ENCODE measurements at regions not wholly inside any gene's neighbourhood (a gene's known extent, or its start where the extent isn't known, plus 50 kb on each side); places are given as distances from the start of the nearest gene placed in this dataset.

DNA sequence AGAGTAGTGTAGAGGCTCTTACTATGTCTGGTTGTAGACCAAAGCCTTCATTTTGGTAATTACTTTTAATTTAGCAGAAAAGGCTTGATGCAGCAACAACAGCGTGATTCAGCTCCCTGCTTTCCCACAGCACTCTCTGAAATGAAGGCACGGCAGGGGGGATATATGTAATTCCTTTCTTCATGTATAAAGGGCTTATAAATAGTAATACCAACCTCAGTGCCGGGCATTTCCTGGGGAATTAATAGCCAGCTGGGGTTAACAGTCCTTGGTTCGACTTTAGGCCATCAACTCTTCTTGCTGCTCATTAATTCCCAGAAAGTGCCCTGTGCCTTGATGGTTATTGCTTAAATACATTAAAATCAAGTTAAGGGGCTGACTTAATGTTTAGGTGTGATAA lies 669.0 kb downstream of the ZNF674 start:
- H3K9me3 ChIP-seq: no peaks in the 10 kb centered on the region
- no peaks in the 10 kb centered on the region for H3K36me3 ChIP-seq
- H3K4me1 ChIP-seq: no peaks in the 10 kb centered on the region
- TF ChIP-seq, protein P1, sequence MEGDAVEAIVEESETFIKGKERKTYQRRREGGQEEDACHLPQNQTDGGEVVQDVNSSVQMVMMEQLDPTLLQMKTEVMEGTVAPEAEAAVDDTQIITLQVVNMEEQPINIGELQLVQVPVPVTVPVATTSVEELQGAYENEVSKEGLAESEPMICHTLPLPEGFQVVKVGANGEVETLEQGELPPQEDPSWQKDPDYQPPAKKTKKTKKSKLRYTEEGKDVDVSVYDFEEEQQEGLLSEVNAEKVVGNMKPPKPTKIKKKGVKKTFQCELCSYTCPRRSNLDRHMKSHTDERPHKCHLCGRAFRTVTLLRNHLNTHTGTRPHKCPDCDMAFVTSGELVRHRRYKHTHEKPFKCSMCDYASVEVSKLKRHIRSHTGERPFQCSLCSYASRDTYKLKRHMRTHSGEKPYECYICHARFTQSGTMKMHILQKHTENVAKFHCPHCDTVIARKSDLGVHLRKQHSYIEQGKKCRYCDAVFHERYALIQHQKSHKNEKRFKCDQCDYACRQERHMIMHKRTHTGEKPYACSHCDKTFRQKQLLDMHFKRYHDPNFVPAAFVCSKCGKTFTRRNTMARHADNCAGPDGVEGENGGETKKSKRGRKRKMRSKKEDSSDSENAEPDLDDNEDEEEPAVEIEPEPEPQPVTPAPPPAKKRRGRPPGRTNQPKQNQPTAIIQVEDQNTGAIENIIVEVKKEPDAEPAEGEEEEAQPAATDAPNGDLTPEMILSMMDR (IDR thresholded peaks at IDR 0.05): no peak
- intact Hi-C loops (cut with DNase I): no loop called here
- no peak for ATAC-seq
- no peaks in the 10 kb centered on the region for H3K27me3 ChIP-seq
- no peak overlapping the region for H3K4me3 ChIP-seq
- DNase-seq: no peak
- no peak overlapping the region for H3K27ac ChIP-seq

GRCh38 chrX:45873781-45874180 lies 671.4 kb downstream of the ZNF674 start:
- H3K4me3 ChIP-seq: no peak overlapping the region
- no peaks in the 10 kb centered on the region for H3K36me3 ChIP-seq
- DNase-seq (no peak), ATAC-seq (no peak)
- TF ChIP-seq, protein P1 (IDR thresholded peaks at IDR 0.05): no peak
- no peaks in the 10 kb centered on the region for H3K9me3 ChIP-seq
- intact Hi-C loops (cut with DNase I): no loop called here
- H3K4me1 ChIP-seq: no peaks in the 10 kb centered on the region
- H3K27me3 ChIP-seq: no peaks in the 10 kb centered on the region
- no peak overlapping the region for H3K27ac ChIP-seq

- TF ChIP-seq, protein P1 (IDR thresholded peaks at IDR 0.05): no peak
- H3K36me3 ChIP-seq: no peaks in the 10 kb centered on the region
- no peak for ATAC-seq
Observed at GRCh38 chrX:45872480-45872879, 671.8 kb upstream of the DIPK2B start.

DNA sequence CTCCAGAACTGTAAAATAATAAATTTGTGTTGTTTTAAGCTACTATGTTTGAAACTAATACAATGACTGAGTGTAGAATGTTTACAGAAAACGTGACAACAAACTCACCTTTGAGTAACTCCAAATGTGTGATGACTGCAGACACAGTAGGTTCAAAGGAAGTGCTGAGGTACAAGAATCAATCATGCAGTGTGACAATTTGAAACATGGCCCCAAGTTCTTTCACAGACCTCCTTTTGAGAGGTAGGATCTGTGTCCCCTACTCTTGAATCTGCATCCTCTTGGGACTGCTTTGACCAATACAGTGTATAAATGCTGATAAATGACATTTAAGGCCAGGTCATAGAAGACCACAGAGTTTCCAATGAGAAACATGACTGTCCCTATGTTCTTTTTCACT lies 667.7 kb upstream of the DIPK2B start:
- ATAC-seq: no peak
- intact Hi-C loops (cut with DNase I): no loop called here
- no peak overlapping the region for H3K4me3 ChIP-seq

More at GRCh38 chrX:45872480-45872879, 671.8 kb upstream of the DIPK2B start:
- Histone ChIP-seq H3K27me3 (no peaks in the 10 kb centered on the region), H3K27ac (no peak overlapping the region), H3K9me3 (no peaks in the 10 kb centered on the region), H3K4me3 (no peak overlapping the region), H3K4me1 (no peaks in the 10 kb centered on the region)
- intact Hi-C loops (cut with DNase I): no loop called here
- no peak for DNase-seq

DNA sequence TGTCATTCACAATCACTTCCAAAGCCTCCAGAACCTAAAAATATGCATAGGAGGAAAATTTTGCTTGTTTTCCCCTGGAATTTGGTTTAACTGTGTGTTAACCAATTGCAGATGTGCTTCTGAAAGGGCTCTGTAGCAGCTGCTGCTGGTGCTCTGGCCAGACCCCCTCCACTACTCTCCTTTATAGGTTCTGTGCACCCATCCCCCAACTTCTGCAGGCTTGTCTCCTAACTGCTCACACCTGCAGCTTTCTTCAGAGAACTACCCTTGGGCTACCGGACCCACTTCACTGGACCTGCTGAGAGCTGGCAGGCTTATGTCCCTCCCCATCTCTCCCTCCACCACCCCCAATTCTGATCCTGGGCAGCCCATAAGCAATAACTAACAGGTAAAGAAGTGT lies 662.1 kb upstream of the DIPK2B start:
- intact Hi-C loops (cut with DNase I): no loop called here
- no peak overlapping the region for H3K4me3 ChIP-seq
- H3K27ac ChIP-seq: no peak overlapping the region
- no peak for DNase-seq
- TF ChIP-seq, protein P1 (IDR thresholded peaks at IDR 0.05): no peak
- no peak for ATAC-seq
- H3K36me3 ChIP-seq: no peaks in the 10 kb centered on the region
- no peaks in the 10 kb centered on the region for H3K9me3 ChIP-seq
- H3K4me1 ChIP-seq: no peaks in the 10 kb centered on the region
- H3K27me3 ChIP-seq: no peaks in the 10 kb centered on the region

More for the DNA sequence above, 667.7 kb upstream of the DIPK2B start:
- no peak for DNase-seq
- Histone ChIP-seq H3K4me1 (no peaks in the 10 kb centered on the region), H3K27me3 (no peaks in the 10 kb centered on the region), H3K36me3 (no peaks in the 10 kb centered on the region), H3K9me3 (no peaks in the 10 kb centered on the region), H3K27ac (no peak overlapping the region)
- TF ChIP-seq, protein P1 (IDR thresholded peaks at IDR 0.05): no peak

DNA sequence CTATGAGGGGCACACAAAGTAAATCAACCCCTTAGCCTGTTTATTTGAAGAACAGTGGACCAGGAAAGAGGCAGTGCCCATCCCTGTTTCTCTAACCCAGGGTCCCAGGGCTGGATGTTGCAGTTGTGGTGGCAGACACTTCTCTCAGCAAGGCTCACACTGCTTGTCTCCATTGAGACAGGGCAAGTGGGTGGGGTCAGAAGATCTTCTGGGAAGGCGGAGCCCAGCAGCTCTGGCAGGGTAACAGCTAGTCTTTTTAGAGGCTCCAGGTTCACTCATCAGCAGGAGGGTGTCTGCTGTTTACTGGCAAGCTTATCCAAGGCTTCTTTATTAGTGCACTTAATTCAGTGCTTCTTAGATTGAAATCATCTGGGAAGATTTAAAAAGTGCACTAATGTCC lies 659.8 kb upstream of the DIPK2B start:
- H3K4me1 ChIP-seq: no peaks in the 10 kb centered on the region
- TF ChIP-seq, protein P1 (IDR thresholded peaks at IDR 0.05): no peak
- no peaks in the 10 kb centered on the region for H3K9me3 ChIP-seq
- DNase-seq: no peak
- intact Hi-C loops (cut with DNase I): no loop called here
- no peaks in the 10 kb centered on the region for H3K36me3 ChIP-seq
- no peak overlapping the region for H3K4me3 ChIP-seq
- H3K27me3 ChIP-seq: no peaks in the 10 kb centered on the region
- no peak for ATAC-seq
- H3K27ac ChIP-seq: no peak overlapping the region

Measured in upper lobe of right lung (tissue), 1 donor.